ENCODE measurements at regions not wholly inside any gene's neighbourhood (a gene's known extent, or its start where the extent isn't known, plus 50 kb on each side); places are given as distances from the start of the nearest gene placed in this dataset.
"Not testable (repeated sequence)": the region's sequence is repeated elsewhere in the genome, so short reads cannot be mapped to it uniquely, and the experiment has no call there.

DNA sequence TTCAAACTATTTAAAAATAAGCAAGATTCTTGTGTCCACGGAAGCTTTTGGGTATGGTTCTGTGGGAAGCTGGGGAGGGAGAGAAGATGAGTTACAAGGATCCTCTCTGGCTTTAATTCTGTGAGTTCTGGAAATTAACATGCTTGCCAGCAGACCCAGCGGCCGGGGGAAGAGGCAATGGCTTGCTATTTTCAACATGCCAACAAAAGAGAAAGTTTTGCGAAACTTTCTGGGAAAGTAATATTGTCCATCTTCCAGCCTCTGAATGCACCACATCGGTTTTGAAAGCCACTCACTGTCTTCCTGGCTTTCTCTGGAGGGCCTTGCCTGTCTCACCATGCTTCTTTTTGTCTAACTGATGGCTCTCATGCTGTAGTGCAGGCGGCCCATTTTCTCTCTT is 85.7 kb downstream of the EN1 start:
- Histone ChIP-seq H3K27me3 (ENCODE audit: control insufficient read depth, insufficient read depth, low read length) (no peaks in the 10 kb centered on the region), H3K27ac (ENCODE audit: low read depth, low read length) (no peak overlapping the region), H3K9ac (ENCODE audit: low read length) (no peak overlapping the region), H3K36me3 (ENCODE audit: control insufficient read depth, insufficient read depth, low read length) (no peaks in the 10 kb centered on the region), H3K4me1 (ENCODE audit: control insufficient read depth, insufficient read depth, low read length) (no peaks in the 10 kb centered on the region), H3K4me3 (ENCODE audit: low read length) (no peak overlapping the region)

DNA sequence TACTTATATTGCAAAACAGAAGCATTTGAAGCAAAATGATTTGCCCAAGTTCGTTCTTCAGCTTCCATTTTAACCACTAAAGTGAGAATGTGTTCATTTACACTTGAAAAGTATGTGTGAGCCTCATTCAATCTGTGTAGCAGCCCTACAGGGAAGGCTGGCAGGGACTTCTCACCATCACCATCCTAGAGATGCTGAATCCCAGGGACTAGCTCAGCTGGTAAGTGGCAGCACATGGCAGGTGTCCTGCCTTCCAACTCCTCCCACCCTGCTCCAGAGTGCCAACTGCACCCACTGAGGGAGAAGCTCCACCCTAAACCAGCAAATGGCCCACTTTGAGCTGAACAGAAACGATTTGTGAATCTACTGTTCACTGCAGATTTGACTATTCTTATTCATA is 91.5 kb downstream of the EN1 start:
- no peak overlapping the region for H3K9ac ChIP-seq (ENCODE audit: low read length)
- no peaks in the 10 kb centered on the region for H3K4me1 ChIP-seq (ENCODE audit: control insufficient read depth, insufficient read depth, low read length)
- H3K27ac ChIP-seq (ENCODE audit: low read depth, low read length) = no peak overlapping the region
- H3K36me3 ChIP-seq (ENCODE audit: control insufficient read depth, insufficient read depth, low read length) = no peaks in the 10 kb centered on the region
- no peaks in the 10 kb centered on the region for H3K27me3 ChIP-seq (ENCODE audit: control insufficient read depth, insufficient read depth, low read length)
- no peak overlapping the region for H3K4me3 ChIP-seq (ENCODE audit: low read length)

GRCh38 chr2:118755384-118755783 is 92.1 kb downstream of the EN1 start:
- no peak overlapping the region for H3K9ac ChIP-seq (ENCODE audit: low read length)
- H3K36me3 ChIP-seq (ENCODE audit: control insufficient read depth, insufficient read depth, low read length) = no peaks in the 10 kb centered on the region
- no peaks in the 10 kb centered on the region for H3K4me1 ChIP-seq (ENCODE audit: control insufficient read depth, insufficient read depth, low read length)
- H3K4me3 ChIP-seq (ENCODE audit: low read length) = no peak overlapping the region
- no peak overlapping the region for H3K27ac ChIP-seq (ENCODE audit: low read depth, low read length)
- H3K27me3 ChIP-seq (ENCODE audit: control insufficient read depth, insufficient read depth, low read length) = no peaks in the 10 kb centered on the region

- Histone ChIP-seq H3K4me3 (ENCODE audit: low read length) (no peak overlapping the region), H3K36me3 (ENCODE audit: control insufficient read depth, insufficient read depth, low read length) (no peaks in the 10 kb centered on the region)
These were observed 94.6 kb downstream of the EN1 start for GRCh38 chr2:118752762-118753429.

GRCh38 chr2:118750959-118751565 is 96.4 kb downstream of the EN1 start:
- H3K4me3 ChIP-seq (ENCODE audit: low read length) = no peak overlapping the region
- no peak overlapping the region for H3K9ac ChIP-seq (ENCODE audit: low read length)
- no peaks in the 10 kb centered on the region for H3K27me3 ChIP-seq (ENCODE audit: control insufficient read depth, insufficient read depth, low read length)
- H3K36me3 ChIP-seq (ENCODE audit: control insufficient read depth, insufficient read depth, low read length) = no peaks in the 10 kb centered on the region
- no peaks in the 10 kb centered on the region for H3K4me1 ChIP-seq (ENCODE audit: control insufficient read depth, insufficient read depth, low read length)
- H3K27ac ChIP-seq (ENCODE audit: low read depth, low read length) = no peak overlapping the region

More at GRCh38 chr2:118752762-118753429, 94.6 kb downstream of the EN1 start:
- no peak overlapping the region for H3K27ac ChIP-seq (ENCODE audit: low read depth, low read length)
- H3K27me3 ChIP-seq (ENCODE audit: control insufficient read depth, insufficient read depth, low read length) = no peaks in the 10 kb centered on the region
- no peaks in the 10 kb centered on the region for H3K4me1 ChIP-seq (ENCODE audit: control insufficient read depth, insufficient read depth, low read length)
- H3K9ac ChIP-seq (ENCODE audit: low read length) = no peak overlapping the region

- Histone ChIP-seq H3K4me1 (ENCODE audit: control insufficient read depth, insufficient read depth, low read length) (no peaks in the 10 kb centered on the region), H3K27ac (ENCODE audit: low read depth, low read length) (no peak overlapping the region), H3K9ac (ENCODE audit: low read length) (no peak overlapping the region), H3K36me3 (ENCODE audit: control insufficient read depth, insufficient read depth, low read length) (no peaks in the 10 kb centered on the region), H3K4me3 (ENCODE audit: low read length) (no peak overlapping the region), H3K27me3 (ENCODE audit: control insufficient read depth, insufficient read depth, low read length) (no peaks in the 10 kb centered on the region)
These were observed 99.1 kb downstream of the EN1 start for GRCh38 chr2:118748245-118748885.

GRCh38 chr2:118747637-118748036 is 99.8 kb downstream of the EN1 start:
- no peak overlapping the region for H3K9ac ChIP-seq (ENCODE audit: low read length)
- no peaks in the 10 kb centered on the region for H3K27me3 ChIP-seq (ENCODE audit: control insufficient read depth, insufficient read depth, low read length)
- no peaks in the 10 kb centered on the region for H3K36me3 ChIP-seq (ENCODE audit: control insufficient read depth, insufficient read depth, low read length)
- H3K4me3 ChIP-seq (ENCODE audit: low read length) = no peak overlapping the region
- H3K27ac ChIP-seq (ENCODE audit: low read depth, low read length) = no peak overlapping the region
- no peaks in the 10 kb centered on the region for H3K4me1 ChIP-seq (ENCODE audit: control insufficient read depth, insufficient read depth, low read length)

DNA sequence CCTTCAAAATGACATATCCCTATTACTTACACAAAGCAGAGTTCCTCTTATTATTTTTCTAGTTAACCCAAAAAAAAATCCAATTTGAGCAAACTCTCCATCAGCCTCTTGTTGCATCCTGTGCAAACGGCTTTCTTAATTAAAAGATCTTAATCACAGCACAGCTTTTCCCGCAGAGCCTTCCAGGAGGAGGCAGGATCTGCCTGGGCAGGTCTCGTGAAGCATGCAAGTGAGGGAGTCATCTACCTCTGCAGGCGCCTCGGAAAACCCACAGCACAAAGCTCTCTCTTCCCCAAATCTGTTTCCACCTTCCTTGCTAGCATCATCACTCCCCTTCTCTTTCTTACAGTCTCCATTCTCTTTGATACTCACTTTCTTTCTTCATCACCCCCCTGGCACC is 100.4 kb downstream of the EN1 start:
- H3K27ac ChIP-seq (ENCODE audit: low read depth, low read length) = no peak overlapping the region
- H3K4me1 ChIP-seq (ENCODE audit: control insufficient read depth, insufficient read depth, low read length) = no peaks in the 10 kb centered on the region
- H3K27me3 ChIP-seq (ENCODE audit: control insufficient read depth, insufficient read depth, low read length) = no peaks in the 10 kb centered on the region
- no peaks in the 10 kb centered on the region for H3K36me3 ChIP-seq (ENCODE audit: control insufficient read depth, insufficient read depth, low read length)
- H3K9ac ChIP-seq (ENCODE audit: low read length) = no peak overlapping the region
- H3K4me3 ChIP-seq (ENCODE audit: low read length) = no peak overlapping the region

DNA sequence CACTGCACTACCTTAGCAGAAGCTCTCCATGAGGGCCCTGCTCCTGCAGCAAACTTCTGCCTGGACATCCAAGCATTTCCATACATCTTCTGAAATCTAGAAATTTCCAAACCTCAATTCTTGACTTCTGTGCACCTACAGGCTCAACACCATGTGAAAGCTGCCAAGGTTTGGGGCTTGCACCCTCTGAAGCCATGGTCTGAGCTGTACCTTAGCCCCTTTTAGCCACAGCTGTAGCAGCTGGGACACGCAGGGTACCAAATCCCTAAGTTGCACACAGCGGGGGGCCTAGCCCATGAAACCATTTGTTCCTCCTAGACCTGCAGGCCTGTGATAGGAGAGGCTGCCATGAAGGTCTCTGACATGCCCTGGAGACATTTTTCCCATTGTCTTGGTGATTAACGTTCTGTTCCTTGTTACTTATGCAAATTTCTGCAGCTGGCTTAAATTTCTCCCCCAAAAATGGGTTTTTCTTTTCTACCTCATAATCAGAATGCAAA is 102.7 kb downstream of the EN1 start:
- H3K4me3 ChIP-seq (ENCODE audit: low read length); H3K27ac ChIP-seq (ENCODE audit: low read depth, low read length); H3K27me3 ChIP-seq (ENCODE audit: control insufficient read depth, insufficient read depth, low read length); H3K9ac ChIP-seq (ENCODE audit: low read length); H3K36me3 ChIP-seq (ENCODE audit: control insufficient read depth, insufficient read depth, low read length); H3K4me1 ChIP-seq (ENCODE audit: control insufficient read depth, insufficient read depth, low read length): not testable (repeated sequence)

DNA sequence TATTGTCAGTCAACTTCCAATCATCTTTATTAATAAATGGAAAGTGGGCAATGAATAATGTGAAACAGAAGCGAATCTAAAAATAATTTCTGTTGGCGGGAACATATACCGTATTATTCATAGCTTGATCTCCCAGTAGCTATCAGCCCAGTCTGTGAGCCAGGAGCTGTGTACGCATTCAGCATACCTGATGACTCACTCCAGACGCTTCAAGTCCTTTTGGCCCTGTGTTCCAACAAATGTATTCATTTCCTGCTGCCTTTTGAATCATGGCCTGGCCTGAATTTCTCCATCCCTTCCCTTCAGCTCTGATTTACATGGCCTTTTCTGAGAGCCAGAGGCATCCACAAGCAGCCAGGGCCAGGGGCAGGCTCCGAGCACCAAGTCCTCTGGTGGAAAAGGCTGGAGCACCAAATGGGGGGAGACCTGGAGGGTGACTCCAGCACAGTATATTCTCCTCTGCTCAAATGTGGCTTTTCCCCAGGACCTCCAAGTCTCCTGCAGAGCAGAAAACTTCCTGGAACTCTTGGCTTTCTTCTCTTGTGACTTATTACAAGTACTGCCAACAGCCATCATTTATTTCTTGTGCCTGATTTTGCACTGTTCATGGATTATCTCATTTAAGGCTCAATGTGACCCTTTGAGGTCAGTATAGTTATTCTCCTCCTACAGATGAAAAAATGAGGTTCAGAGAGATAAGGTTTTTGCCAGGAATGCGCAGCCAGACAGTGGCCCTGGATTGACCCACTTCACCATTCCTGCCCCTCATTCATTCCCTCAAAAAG is 108.7 kb downstream of the EN1 start:
- Histone ChIP-seq H3K9ac (ENCODE audit: low read length) (no peak overlapping the region), H3K27ac (ENCODE audit: low read depth, low read length) (no peak overlapping the region), H3K4me1 (ENCODE audit: control insufficient read depth, insufficient read depth, low read length) (no peaks in the 10 kb centered on the region)

GRCh38 chr2:118738106-118738505 is 109.3 kb downstream of the EN1 start:
- H3K27me3 ChIP-seq (ENCODE audit: control insufficient read depth, insufficient read depth, low read length) = no peaks in the 10 kb centered on the region
- H3K9ac ChIP-seq (ENCODE audit: low read length) = no peak overlapping the region
- H3K27ac ChIP-seq (ENCODE audit: low read depth, low read length) = no peak overlapping the region
- no peaks in the 10 kb centered on the region for H3K36me3 ChIP-seq (ENCODE audit: control insufficient read depth, insufficient read depth, low read length)
- no peak overlapping the region for H3K4me3 ChIP-seq (ENCODE audit: low read length)
- H3K4me1 ChIP-seq (ENCODE audit: control insufficient read depth, insufficient read depth, low read length) = no peaks in the 10 kb centered on the region

More for the DNA sequence above, 108.7 kb downstream of the EN1 start:
- H3K4me3 ChIP-seq (ENCODE audit: low read length) = no peak overlapping the region
- H3K27me3 ChIP-seq (ENCODE audit: control insufficient read depth, insufficient read depth, low read length) = no peaks in the 10 kb centered on the region
- no peaks in the 10 kb centered on the region for H3K36me3 ChIP-seq (ENCODE audit: control insufficient read depth, insufficient read depth, low read length)

- H3K9ac ChIP-seq (ENCODE audit: low read length) = no peak overlapping the region
- H3K4me3 ChIP-seq (ENCODE audit: low read length) = no peak overlapping the region
- no peak overlapping the region for H3K27ac ChIP-seq (ENCODE audit: low read depth, low read length)
- no peaks in the 10 kb centered on the region for H3K36me3 ChIP-seq (ENCODE audit: control insufficient read depth, insufficient read depth, low read length)
- H3K27me3 ChIP-seq (ENCODE audit: control insufficient read depth, insufficient read depth, low read length) = no peaks in the 10 kb centered on the region
- no peaks in the 10 kb centered on the region for H3K4me1 ChIP-seq (ENCODE audit: control insufficient read depth, insufficient read depth, low read length)
These were observed 109.8 kb downstream of the EN1 start for GRCh38 chr2:118737684-118738083.

Data from rectal smooth muscle tissue (tissue), 1 donor.